NCI-H446 (cell line): ENCODE measurements at regions not wholly inside any gene's neighbourhood (a gene's known extent, or its start where the extent isn't known, plus 50 kb on each side); places are given as distances from the start of the nearest gene placed in this dataset.

ENCODE experiments used
- DNase-seq, 2 experiments: peaks; one replicate each; lab custom pipeline; 2025; lab: John Stamatoyannopoulos, UW

GRCh38 chr6:90729057-90729456, 142.2 kb upstream of the MAP3K7 start:
- no peak for DNase-seq

- DNase-seq: no peak
Measured at GRCh38 chr6:90722648-90723047, 135.8 kb upstream of the MAP3K7 start.

GRCh38 chr6:90720404-90720803, 133.5 kb upstream of the MAP3K7 start:
- DNase-seq: no peak

- no peak for DNase-seq
Measured at GRCh38 chr6:90719321-90720195, 132.7 kb upstream of the MAP3K7 start.

- DNase-seq: no peak
Measured at GRCh38 chr6:90716376-90716775, 129.5 kb upstream of the MAP3K7 start.

- DNase-seq: no peak
Measured at GRCh38 chr6:90715093-90715655, 128.3 kb upstream of the MAP3K7 start.

GRCh38 chr6:90714319-90714718, 127.4 kb upstream of the MAP3K7 start:
- DNase-seq: no peak

GRCh38 chr6:90712114-90712513, 125.2 kb upstream of the MAP3K7 start:
- peak; percentile 59 to 78 for DNase-seq

- DNase-seq: no peak
Measured at GRCh38 chr6:90709431-90709996, 122.6 kb upstream of the MAP3K7 start.

GRCh38 chr6:90708206-90708737, 121.4 kb upstream of the MAP3K7 start:
- no peak for DNase-seq

- DNase-seq: no peak
Measured at GRCh38 chr6:90707246-90707645, 120.4 kb upstream of the MAP3K7 start.

- DNase-seq: no peak
Measured at GRCh38 chr6:90703336-90703735, 116.5 kb upstream of the MAP3K7 start.

- no peak for DNase-seq
Measured at GRCh38 chr6:90701926-90702325, 115.1 kb upstream of the MAP3K7 start.

- no peak for DNase-seq
Measured at GRCh38 chr6:90701146-90701781, 114.4 kb upstream of the MAP3K7 start.

GRCh38 chr6:90695316-90695715, 108.4 kb upstream of the MAP3K7 start:
- DNase-seq: no peak

- no peak for DNase-seq
Measured at GRCh38 chr6:90694802-90695201, 107.9 kb upstream of the MAP3K7 start.

- no peak for DNase-seq
Measured at GRCh38 chr6:90691823-90692222, 105.0 kb upstream of the MAP3K7 start.

- no peak for DNase-seq
Measured at GRCh38 chr6:90689172-90689571, 102.3 kb upstream of the MAP3K7 start.

- DNase-seq: no peak
Measured at GRCh38 chr6:90687775-90688380, 101.0 kb upstream of the MAP3K7 start.

GRCh38 chr6:90681863-90682262, 95.0 kb upstream of the MAP3K7 start:
- DNase-seq: no peak

GRCh38 chr6:90678049-90678779, 91.3 kb upstream of the MAP3K7 start:
- DNase-seq: no peak
